Nephron (organoid): ENCODE measurements at regions not wholly inside any gene's neighbourhood (a gene's known extent, or its start where the extent isn't known, plus 50 kb on each side); places are given as distances from the start of the nearest gene placed in this dataset.

ENCODE experiments used
- H3K27ac Mint-ChIP-seq, 3 experiments: 2 replicates each; pipeline ENCODE4 v1.8.0; 2020; ENCODE audit warnings: mixed read lengths in 3 of 3, mild to moderate bottlenecking in 2 of 3, moderate library complexity in 1 of 3
- H3K27me3 Mint-ChIP-seq: 2 replicates; pipeline ENCODE4 v1.8.0; 2021; ENCODE audit warnings: low read depth, mild to moderate bottlenecking, moderate library complexity, mixed read lengths
- H3K36me3 Mint-ChIP-seq: 2 replicates; pipeline ENCODE4 v1.8.0; 2020; ENCODE audit warnings: low read depth, mixed read lengths
- H3K4me1 Mint-ChIP-seq: 2 replicates; pipeline ENCODE4 v1.8.0; 2020; ENCODE audit warnings: mixed read lengths
- H3K4me3 Mint-ChIP-seq, 3 experiments: 2 replicates each; pipeline ENCODE4 v1.8.0; 2020; ENCODE audit warnings: mild to moderate bottlenecking in 3 of 3, mixed read lengths in 3 of 3, moderate library complexity in 2 of 3
- H3K9me3 Mint-ChIP-seq: 2 replicates; pipeline ENCODE4 v1.8.0; 2020; ENCODE audit warnings: mixed read lengths
- CTCF ChIP-seq, 3 experiments: fragments of 200-600 bp; sonication (generic); IDR thresholded peaks; one replicate each; pipeline ENCODE4 v1.5.0; 2021; ENCODE audit warnings: antibody characterized with exemption in 3 of 3; ENCODE audit not compliant: unreplicated experiment in 3 of 3

DNA sequence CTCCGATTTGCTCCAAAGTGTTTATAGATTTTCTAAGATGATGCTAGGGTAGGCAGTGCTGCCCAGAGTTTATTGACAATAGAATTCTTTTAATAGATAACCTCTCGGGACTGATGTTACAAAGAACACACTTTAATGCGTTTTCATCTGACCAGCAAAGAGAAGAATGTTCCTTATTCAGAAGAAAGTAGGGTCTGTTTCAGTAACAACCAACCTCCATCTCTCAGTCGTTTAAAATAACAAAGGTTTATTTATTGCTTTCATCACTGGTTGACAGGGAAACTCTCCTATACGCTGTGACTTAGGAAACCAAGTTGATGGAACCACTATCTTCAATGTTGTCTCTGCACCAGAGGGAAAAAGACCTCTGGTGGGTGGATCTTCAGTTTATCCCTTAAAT lies 55.1 kb upstream of the PAPPA start:
- H3K4me1 Mint-ChIP-seq, result no peaks in the 10 kb centered on the region
- no peak overlapping the region for H3K27ac Mint-ChIP-seq
- no peaks in the 10 kb centered on the region for H3K36me3 Mint-ChIP-seq
- no peaks in the 10 kb centered on the region for H3K27me3 Mint-ChIP-seq
- no peak for TF ChIP-seq CTCF (IDR thresholded peaks at IDR 0.05; ENCODE audit: unreplicated experiment in 3 of 3)
- no peak overlapping the region for H3K4me3 Mint-ChIP-seq
- peaks cover 6% of the 10 kb centered on the region for H3K9me3 Mint-ChIP-seq

DNA sequence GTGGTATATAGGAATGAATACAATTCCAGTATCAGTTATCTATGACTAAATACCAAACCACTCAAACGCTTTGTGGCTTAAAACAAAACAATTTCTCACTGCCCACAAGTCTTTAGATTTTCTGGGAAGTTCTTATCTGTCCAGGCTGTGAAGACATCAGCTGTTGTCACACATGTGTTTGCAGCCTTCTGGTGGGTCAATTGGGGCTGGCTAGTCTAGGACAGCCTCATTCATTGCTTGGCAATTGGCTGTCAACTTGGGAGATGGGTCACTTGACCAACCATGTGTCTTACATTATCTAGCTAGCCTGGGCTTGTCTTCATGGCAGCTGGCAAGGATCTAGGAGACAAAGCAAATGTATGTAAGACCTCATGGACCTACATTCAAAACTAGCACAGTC lies 53.8 kb upstream of the PAPPA start:
- TF ChIP-seq CTCF (IDR thresholded peaks at IDR 0.05; ENCODE audit: unreplicated experiment in 3 of 3), result no peak

GRCh38 chr9:116100711-116101121 lies 52.9 kb upstream of the PAPPA start:
- Mint-ChIP-seq H3K4me3 (no peak overlapping the region), H3K27me3 (peaks cover 4% of the 10 kb centered on the region), H3K27ac (no peak overlapping the region), H3K4me1 (no peaks in the 10 kb centered on the region), H3K9me3 (peaks cover 7% of the 10 kb centered on the region), H3K36me3 (no peaks in the 10 kb centered on the region)
- no peak for TF ChIP-seq CTCF (IDR thresholded peaks at IDR 0.05; ENCODE audit: unreplicated experiment in 3 of 3)

More for the DNA sequence above, 53.8 kb upstream of the PAPPA start:
- Mint-ChIP-seq H3K36me3 (no peaks in the 10 kb centered on the region), H3K27me3 (no peaks in the 10 kb centered on the region), H3K4me1 (no peaks in the 10 kb centered on the region), H3K9me3 (peaks cover 7% of the 10 kb centered on the region), H3K27ac (no peak overlapping the region), H3K4me3 (no peak overlapping the region)

DNA sequence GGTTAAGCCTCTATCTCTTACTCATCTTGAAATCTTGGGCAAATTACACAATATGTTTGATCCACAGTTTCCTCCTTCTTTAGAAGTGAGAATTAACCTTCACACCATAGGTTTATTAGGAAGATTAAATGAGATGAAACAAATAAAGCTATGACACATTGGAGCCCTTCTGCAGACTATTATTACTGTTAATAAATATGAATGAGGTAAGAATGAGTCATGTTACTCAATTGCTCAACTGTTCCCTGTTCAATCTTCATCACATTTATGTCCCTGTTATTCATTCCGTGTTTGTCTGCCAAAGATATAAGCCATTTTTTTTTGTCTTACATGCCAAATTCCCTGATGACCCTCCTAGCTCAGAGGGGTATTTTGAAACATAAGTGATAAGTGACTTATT lies 52.1 kb upstream of the PAPPA start:
- no peaks in the 10 kb centered on the region for H3K36me3 Mint-ChIP-seq
- peaks cover 7% of the 10 kb centered on the region for H3K9me3 Mint-ChIP-seq
- peaks cover 4% of the 10 kb centered on the region for H3K27me3 Mint-ChIP-seq
- H3K27ac Mint-ChIP-seq, result no peak overlapping the region
- TF ChIP-seq CTCF (IDR thresholded peaks at IDR 0.05; ENCODE audit: unreplicated experiment in 3 of 3), result no peak
- no peak overlapping the region for H3K4me3 Mint-ChIP-seq
- H3K4me1 Mint-ChIP-seq, result no peaks in the 10 kb centered on the region

DNA sequence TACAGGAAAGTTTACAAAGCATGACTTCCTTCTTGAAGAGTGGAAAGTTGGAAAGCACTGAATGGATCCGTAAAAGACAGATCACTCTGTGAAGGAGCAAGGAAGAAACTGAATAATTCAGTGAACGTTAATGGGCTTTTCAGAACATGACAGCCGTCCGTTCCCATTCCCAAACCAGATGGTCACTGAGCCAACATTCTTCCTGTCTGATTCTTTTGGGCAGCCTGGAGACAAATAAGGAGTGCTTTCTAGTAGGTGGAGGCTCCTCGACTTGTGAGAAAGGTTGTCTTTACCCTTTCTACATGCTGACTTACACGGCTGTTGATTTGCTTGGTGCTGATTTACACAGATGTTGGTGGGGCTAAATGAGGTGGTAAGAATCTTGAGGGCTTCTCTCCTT lies 51.0 kb upstream of the PAPPA start:
- no peak for TF ChIP-seq CTCF (IDR thresholded peaks at IDR 0.05; ENCODE audit: unreplicated experiment in 3 of 3)
- no peaks in the 10 kb centered on the region for H3K36me3 Mint-ChIP-seq
- H3K9me3 Mint-ChIP-seq, result peaks cover 2% of the 10 kb centered on the region
- no peaks in the 10 kb centered on the region for H3K4me1 Mint-ChIP-seq
- no peak overlapping the region for H3K27ac Mint-ChIP-seq
- H3K27me3 Mint-ChIP-seq, result peaks cover 4% of the 10 kb centered on the region
- H3K4me3 Mint-ChIP-seq, result no peak overlapping the region
